ENCODE measurements at regions not wholly inside any gene's neighbourhood (a gene's known extent, or its start where the extent isn't known, plus 50 kb on each side); places are given as distances from the start of the nearest gene placed in this dataset.
A peak's percentile ranks its signal among the peaks of the same experiment; 100 is the strongest.

- no peak for DNase-seq
Measured at GRCh38 chr6:132136981-132137380, 185.8 kb upstream of the CCN2 start.

DNA sequence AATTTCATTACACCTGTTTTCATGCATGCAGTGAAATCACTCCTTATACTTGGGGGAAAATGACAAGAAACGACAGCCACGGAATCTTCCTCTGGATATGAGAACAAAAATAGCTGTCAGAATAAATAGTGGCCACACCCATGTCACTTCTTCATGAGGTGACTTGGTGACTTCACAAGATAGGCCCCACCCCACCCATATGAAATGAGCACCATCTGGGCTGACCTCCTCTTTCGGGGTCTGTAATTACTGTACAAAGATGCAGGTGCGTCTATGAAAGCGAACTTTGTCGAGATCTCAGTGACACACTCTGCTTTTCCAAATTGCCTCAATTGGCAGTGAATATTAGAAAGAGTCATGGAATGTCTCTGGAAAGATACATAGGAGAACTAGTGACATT is 184.2 kb upstream of the CCN2 start:
- DNase-seq = no peak

- peak; percentile 22 for DNase-seq
Measured at GRCh38 chr6:132133736-132134445, 182.7 kb upstream of the CCN2 start.

- DNase-seq = peak; percentile 62
Measured at GRCh38 chr6:132132924-132133639, 181.9 kb upstream of the CCN2 start.

DNA sequence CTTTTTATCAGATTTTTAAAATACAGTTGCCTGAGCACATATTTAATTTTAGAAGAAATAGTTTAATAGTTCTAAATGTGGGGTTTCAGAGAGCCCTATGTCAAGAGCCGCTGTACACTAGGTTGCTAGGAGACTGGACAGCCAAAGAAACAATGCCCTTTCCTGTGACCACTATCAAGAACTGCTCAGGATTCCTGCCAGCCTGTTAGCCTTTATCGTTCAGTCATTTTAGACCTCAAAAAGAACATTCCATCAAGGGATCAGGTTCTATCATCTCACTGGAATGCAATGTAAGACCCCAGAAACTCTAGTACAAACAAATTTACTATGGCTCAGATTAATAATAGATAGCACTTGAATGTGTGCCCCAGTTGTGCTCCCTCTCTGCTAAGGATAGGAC is 181.2 kb upstream of the CCN2 start:
- DNase-seq = peak; percentile 71

GRCh38 chr6:132131758-132132157 is 180.6 kb upstream of the CCN2 start:
- peak; percentile 97 for DNase-seq

- DNase-seq = no peak
Measured at GRCh38 chr6:132131351-132131750, 180.2 kb upstream of the CCN2 start.

- DNase-seq = peak; percentile 43
Measured at GRCh38 chr6:132130626-132131298, 179.6 kb upstream of the CCN2 start.

- no peak for DNase-seq
Measured at GRCh38 chr6:132128424-132128823, 177.3 kb upstream of the CCN2 start.

DNA sequence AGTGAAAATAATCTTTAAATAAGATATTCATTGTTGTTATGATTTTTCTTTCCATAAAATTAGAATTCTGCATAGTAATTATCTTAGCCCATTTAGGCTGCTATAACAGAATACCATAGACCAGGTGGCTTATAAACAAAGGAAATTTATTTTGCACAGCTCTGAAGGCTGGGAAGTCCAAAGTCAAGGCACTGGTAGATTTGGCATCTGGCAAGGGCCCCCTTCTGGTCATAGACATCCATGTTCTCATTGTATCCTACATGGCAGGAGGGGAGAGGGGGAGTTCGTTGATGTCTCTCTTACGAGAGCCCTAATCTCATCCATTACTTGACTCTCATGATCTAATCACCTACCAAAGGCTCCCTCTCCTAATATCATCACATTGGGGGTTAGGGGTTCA is 175.0 kb upstream of the CCN2 start:
- DNase-seq = no peak

- no peak for DNase-seq
Measured at GRCh38 chr6:132122871-132123270, 171.7 kb upstream of the CCN2 start.

GRCh38 chr6:132122176-132122575 is 171.0 kb upstream of the CCN2 start:
- DNase-seq = no peak

DNA sequence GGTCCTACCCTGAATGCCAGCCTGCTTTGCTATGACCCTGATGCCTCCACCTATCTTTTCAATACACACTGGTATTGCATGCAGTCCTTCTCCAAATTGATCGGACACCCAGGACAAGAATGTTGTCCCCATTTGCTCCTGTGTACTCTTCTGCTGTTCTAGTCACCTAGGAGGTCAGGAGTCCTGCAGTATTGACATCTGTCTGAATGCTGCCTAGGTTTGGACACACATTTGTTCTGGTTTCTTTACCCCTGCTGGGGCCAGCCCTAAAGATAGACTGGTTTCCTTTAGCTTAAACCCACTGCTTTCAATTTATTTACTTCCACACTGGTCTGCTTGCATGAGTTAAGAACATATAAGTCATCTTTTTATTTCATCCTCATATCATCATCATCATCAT is 167.0 kb upstream of the CCN2 start:
- DNase-seq = no peak

GRCh38 chr6:132115714-132116366 is 164.7 kb upstream of the CCN2 start:
- peak; percentile 34 for DNase-seq

DNA sequence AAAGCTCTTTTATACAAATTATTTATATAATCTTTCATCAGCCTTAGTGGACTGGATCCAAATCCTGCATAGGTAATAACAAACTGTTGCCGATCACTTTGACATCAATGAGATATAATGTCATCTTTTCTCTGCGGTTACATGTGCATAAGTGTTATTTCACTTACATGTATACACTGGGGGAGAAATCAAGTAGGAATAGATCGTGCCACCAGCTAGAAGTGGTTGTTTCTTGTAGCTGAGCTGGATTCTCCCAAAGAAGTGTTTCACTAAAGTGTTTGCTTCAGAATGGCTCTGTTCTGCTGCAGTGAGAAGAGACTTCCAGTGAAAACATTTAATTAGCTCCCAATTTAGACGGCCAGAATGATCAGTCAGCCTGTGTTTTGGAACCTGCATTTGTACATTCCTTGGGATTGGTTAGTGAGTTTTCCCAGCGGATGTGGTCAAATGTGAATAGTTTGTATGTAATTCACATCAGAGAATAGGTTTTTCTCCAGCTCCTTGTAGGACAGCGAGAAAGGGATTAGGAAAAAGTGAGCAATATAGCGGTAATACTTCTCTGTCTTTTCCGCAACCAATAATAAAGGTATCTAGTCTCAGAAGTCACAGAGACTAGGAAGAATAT is 163.1 kb upstream of the CCN2 start:
- no peak for DNase-seq

DNA sequence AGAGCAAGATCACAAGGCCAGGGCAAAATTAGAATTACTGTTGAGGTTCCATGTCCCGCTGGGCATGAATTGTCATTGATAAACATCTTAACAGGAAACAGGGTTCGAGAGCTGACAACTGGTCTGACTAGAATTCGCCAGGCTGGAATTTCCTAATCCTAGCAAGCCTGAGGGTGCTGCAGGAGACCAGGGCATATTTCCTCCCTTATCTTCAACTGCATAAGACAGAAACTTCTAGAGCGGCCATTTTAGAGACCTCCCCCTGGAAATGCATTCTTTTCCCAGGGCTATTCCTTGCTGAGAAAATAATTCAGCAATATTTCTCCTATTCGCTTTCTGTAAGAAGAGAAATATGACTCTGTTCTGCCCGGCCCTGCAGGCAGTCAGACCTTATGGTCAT is 158.6 kb upstream of the CCN2 start:
- DNase-seq = peak; percentile 6

DNA sequence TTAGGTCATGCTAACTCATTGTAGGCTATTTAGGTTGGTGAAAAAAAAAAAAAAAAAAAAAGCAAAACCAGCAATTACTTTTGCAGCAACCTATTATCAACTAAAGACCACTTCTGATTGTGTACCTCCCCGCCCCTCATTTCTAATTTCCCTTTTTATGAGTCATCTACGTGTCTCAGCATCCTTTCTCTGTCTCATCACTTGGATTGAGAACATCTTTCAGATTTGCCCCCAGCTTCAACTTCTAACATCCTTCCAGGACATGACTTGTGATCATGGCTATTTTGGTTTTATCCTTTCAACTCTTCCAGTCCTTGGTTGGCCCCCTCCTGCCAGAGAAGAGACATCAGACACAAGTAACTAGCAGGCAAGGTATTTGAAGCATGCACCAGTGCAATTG is 156.7 kb upstream of the CCN2 start:
- DNase-seq = no peak

- DNase-seq = no peak
Measured at GRCh38 chr6:132101535-132101934, 150.4 kb upstream of the CCN2 start.

DNA sequence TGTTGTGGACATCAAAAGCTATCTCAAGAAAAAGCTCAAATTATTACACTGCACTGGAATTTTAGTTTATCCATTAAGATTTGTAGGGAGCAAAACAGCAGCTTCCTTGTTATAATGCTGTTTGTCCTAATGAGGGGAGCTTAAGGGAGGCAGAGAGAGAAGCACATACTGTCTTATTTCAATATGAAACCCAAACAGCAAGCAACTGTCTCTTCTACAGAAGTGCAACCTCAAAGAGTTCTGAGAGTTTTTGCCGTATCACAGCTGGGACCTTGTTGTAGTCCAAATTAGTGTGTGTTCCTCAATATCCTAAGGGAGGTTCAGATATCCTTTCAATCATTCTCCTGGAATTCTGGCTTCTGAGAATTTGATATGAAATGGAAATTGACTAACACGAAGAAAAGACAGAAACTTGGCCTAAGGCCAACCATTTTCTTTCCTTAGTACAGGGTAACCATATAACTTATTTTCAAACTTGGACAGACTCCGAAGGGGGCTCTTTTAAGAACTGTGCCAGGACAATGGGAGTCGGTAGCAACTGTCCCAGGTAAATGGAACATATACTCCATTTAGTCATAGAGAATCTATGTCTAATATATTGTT is 149.3 kb upstream of the CCN2 start:
- DNase-seq = no peak

DNA sequence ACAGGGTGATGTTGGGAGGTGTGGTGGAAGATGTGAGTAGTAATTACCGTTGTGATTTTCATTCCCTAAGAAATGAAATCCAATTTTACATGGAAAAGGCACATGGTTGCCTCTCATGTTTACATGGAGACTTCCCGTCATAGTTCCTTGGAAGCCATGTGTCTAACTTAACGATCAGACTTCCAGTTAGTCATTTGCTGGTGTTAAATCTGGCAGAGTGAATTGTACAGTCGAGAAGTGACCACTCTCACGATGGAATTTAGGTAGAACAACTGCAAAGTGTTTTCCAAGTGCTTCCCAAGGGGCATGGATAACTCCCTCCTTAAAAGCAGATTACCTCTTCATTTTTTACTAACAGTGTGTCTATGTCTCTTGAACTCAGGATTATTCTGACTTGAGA is 145.8 kb upstream of the CCN2 start:
- no peak for DNase-seq

DNA sequence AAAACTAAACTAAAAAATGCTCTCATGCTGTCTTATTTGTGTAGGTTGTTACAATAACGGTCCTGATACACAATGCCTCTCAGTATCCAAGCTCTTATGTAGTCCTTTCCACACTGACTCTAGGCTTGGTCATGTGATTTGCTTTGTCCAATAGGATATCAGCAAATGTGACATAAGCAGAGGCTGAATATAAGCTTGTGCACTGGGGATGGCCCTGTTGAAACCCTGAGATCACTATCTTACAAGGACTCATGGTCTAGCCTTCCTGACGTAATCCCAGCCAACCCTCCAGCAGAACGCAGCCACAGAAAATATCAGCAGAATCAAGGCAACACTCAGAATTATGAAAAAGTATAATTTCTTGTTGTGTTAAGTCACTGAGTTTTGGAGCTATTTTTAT is 145.1 kb upstream of the CCN2 start:
- no peak for DNase-seq

DNA sequence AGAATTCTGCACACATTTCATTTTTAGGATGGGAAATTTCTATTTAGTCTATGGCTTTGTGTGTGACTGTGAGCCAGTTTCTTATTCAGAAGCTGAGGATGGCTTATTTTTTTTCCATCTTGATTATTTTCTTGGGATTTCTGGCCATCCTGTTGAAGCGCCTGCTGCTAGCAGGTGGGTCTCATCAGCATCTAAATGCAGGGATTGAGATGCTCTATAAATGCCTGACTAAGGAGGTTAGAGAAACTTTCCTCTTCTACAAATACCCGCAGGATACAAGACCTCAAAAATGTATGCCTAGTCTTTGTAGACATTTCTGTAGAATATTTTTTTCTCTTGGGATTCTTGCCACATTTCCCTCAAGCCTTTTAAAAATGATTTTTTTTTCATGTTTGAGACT is 138.0 kb upstream of the CCN2 start:
- DNase-seq = no peak

DNA sequence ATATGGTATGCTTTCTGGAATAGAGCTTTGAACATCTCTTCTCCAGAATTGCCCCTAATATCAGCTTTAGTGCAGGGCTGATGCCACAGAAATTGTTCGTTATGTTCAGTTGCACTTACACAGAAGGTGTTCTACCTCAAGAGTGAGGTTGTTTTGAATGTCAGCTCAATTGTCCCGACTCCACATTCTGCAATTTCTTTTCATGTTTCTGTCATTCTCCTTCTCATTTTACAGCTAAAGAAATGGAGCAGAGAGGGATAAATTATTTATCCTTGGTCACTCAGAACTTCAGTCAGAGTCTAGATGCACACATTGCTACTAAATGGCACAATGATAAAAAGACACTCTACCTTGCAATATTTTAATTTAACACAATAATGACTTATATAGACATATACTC is 137.0 kb upstream of the CCN2 start:
- DNase-seq = no peak
